Trophoblast cell (in vitro differentiated cells and primary cell): ENCODE measurements at regions not wholly inside any gene's neighbourhood (a gene's known extent, or its start where the extent isn't known, plus 50 kb on each side); places are given as distances from the start of the nearest gene placed in this dataset.

ENCODE experiments used
- DNase-seq, 2 donors: peaks; one replicate each; pipeline ENCODE4 v3.0.0-alpha.2; 2016
- H2AFZ ChIP-seq: 2 replicates; pipeline ENCODE4 v1.6.1; 2013; ENCODE audit warnings: low read length, moderate library complexity, mild to moderate bottlenecking; ENCODE audit not compliant: insufficient read depth, poor library complexity
- H2AK5ac ChIP-seq: 2 replicates; pipeline ENCODE4 v1.6.1; 2013; ENCODE audit warnings: mild to moderate bottlenecking, low read length
- H2BK120ac ChIP-seq: 2 replicates; pipeline ENCODE4 v1.6.1; 2013; ENCODE audit warnings: low read length, mild to moderate bottlenecking, moderate library complexity; ENCODE audit not compliant: insufficient read depth, poor library complexity
- H2BK12ac ChIP-seq: 2 replicates; pipeline ENCODE4 v1.6.1; 2013; ENCODE audit warnings: mild to moderate bottlenecking, low read length, moderate library complexity
- H2BK5ac ChIP-seq: 2 replicates; pipeline ENCODE4 v1.6.1; 2013; ENCODE audit warnings: low read length, low read depth, moderate library complexity, mild to moderate bottlenecking; ENCODE audit not compliant: poor library complexity
- H3K14ac ChIP-seq: 2 replicates; pipeline ENCODE4 v1.6.1; 2013; ENCODE audit warnings: mild to moderate bottlenecking, low read length
- H3K18ac ChIP-seq: 2 replicates; pipeline ENCODE4 v1.6.1; 2013; ENCODE audit warnings: mild to moderate bottlenecking, low read length
- H3K23ac ChIP-seq: 2 replicates; pipeline ENCODE4 v1.6.1; 2013; ENCODE audit warnings: low read length
- H3K27ac ChIP-seq: 2 replicates; pipeline ENCODE4 v1.5.1; 2013; ENCODE audit warnings: low read depth, mild to moderate bottlenecking, inconsistent platforms, low read length, moderate library complexity
- H3K27me3 ChIP-seq: 2 replicates; pipeline ENCODE4 v1.6.1; 2013; ENCODE audit warnings: inconsistent platforms, mild to moderate bottlenecking, low read length, moderate library complexity; ENCODE audit not compliant: insufficient read depth
- H3K36me3 ChIP-seq, 2 experiments: 1 replicate in 1 of 2; 2 replicates in 1 of 2; pipeline ENCODE4 v1.6.1; 2013; ENCODE audit warnings: low read length in 2 of 2, mild to moderate bottlenecking in 2 of 2, moderate library complexity in 1 of 2; ENCODE audit not compliant: insufficient read depth in 2 of 2, control insufficient read depth in 1 of 2
- H3K4ac ChIP-seq: 2 replicates; pipeline ENCODE4 v1.6.1; 2013; ENCODE audit warnings: low read depth, mild to moderate bottlenecking, low read length, moderate library complexity
- H3K4me1 ChIP-seq, 2 experiments: 1 replicate in 1 of 2; 2 replicates in 1 of 2; pipeline ENCODE4 v1.6.1; 2013; ENCODE audit warnings: low read length in 2 of 2, mild to moderate bottlenecking in 2 of 2, moderate library complexity in 1 of 2; ENCODE audit not compliant: insufficient read depth in 2 of 2, control insufficient read depth in 1 of 2
- H3K4me2 ChIP-seq: 2 replicates; pipeline ENCODE4 v1.6.1; 2013; ENCODE audit warnings: inconsistent platforms, mild to moderate bottlenecking, low read length, moderate library complexity
- H3K4me3 ChIP-seq: 2 replicates; pipeline ENCODE4 v1.5.1; 2013; ENCODE audit warnings: mild to moderate bottlenecking, low read depth, low read length, inconsistent platforms
- H3K79me1 ChIP-seq: one replicate; pipeline ENCODE4 v1.6.1; 2013; ENCODE audit warnings: low read length
- H3K79me2 ChIP-seq: 2 replicates; pipeline ENCODE4 v1.6.1; 2013; ENCODE audit warnings: low read length, mild to moderate bottlenecking; ENCODE audit not compliant: control insufficient read depth, insufficient read depth, poor library complexity
- H3K9ac ChIP-seq: 2 replicates; pipeline ENCODE4 v1.6.1; 2013; ENCODE audit warnings: mild to moderate bottlenecking, low read length
- H3K9me3 ChIP-seq: 2 replicates; pipeline ENCODE4 v1.6.1; 2013; ENCODE audit warnings: low read depth, mild to moderate bottlenecking, control low read depth, inconsistent platforms, low read length; ENCODE audit not compliant: insufficient read depth
- H4K12ac ChIP-seq: 2 replicates; pipeline ENCODE4 v1.6.1; 2013; ENCODE audit warnings: low read depth, mild to moderate bottlenecking, low read length, moderate library complexity
- H4K8ac ChIP-seq: 2 replicates; pipeline ENCODE4 v1.6.1; 2013; ENCODE audit warnings: low read depth, mild to moderate bottlenecking, low read length, moderate library complexity
- H4K91ac ChIP-seq: one replicate; pipeline ENCODE4 v1.6.1; 2013; ENCODE audit warnings: low read depth, mild to moderate bottlenecking, low read length, moderate library complexity
- WGBS: extraction: QIAGEN DNeasy Blood & Tissue Kit; methylation state at CpG from one replicate; pipeline ENCODE4 v1.1.7; 2013; ENCODE audit warnings: missing lambda C conversion rate; ENCODE audit not compliant: insufficient read length, insufficient coverage; ENCODE audit errors: extremely low coverage; 5-methylcytosine and 5-hydroxymethylcytosine counted together

- DNase-seq = no peak
- no CpG with 5 or more reads among the region's 2 CpGs for WGBS
- no peak overlapping the region for H3K4me2 ChIP-seq
Measured at GRCh38 chr4:141543706-141544105, 92.7 kb upstream of the IL15 start.

DNA sequence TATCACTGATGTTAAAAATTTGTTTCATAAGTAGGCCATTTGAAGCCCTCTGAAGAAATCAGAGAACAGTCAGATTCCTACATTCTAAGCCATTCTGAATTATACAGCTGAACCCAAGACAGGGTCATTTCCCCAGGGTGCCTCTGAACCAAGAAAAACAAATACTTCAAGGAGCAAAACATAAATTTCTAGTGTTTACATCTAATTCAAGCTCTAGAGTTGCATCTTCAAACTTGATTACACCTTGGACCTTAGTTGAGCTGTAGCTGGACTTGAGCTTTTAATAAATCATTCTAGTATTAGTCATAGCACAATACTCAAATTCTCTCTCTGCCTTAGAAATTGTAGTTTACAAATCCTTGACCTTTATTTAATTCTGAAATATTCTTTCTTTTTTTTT lies 87.6 kb upstream of the IL15 start:
- H4K91ac ChIP-seq = no peak overlapping the region
- DNase-seq = no peak
- H3K27me3 ChIP-seq = no peaks in the 10 kb centered on the region
- H3K18ac ChIP-seq = no peak overlapping the region
- no peak overlapping the region for H2BK12ac ChIP-seq
- H3K14ac ChIP-seq = no peak overlapping the region
- H3K9me3 ChIP-seq = peaks cover 3% of the 10 kb centered on the region
- H3K23ac ChIP-seq = no peak overlapping the region
- no peak overlapping the region for H2BK5ac ChIP-seq
- H3K4ac ChIP-seq = no peak overlapping the region
- no peak overlapping the region for H3K4me3 ChIP-seq
- H4K12ac ChIP-seq = no peak overlapping the region
- H2BK120ac ChIP-seq = no peak overlapping the region
- no peaks in the 10 kb centered on the region for H3K36me3 ChIP-seq
- no peak overlapping the region for H2AFZ ChIP-seq
- H3K4me2 ChIP-seq = no peak overlapping the region
- H3K9ac ChIP-seq = no peak overlapping the region
- no peaks in the 10 kb centered on the region for H3K79me1 ChIP-seq
- no peaks in the 10 kb centered on the region for H3K4me1 ChIP-seq
- H3K79me2 ChIP-seq = no peaks in the 10 kb centered on the region
- no peak overlapping the region for H3K27ac ChIP-seq
- H4K8ac ChIP-seq = no peak overlapping the region
- no peak overlapping the region for H2AK5ac ChIP-seq

More at GRCh38 chr4:141543706-141544105, 92.7 kb upstream of the IL15 start:
- no peak overlapping the region for H4K8ac ChIP-seq
- no peak overlapping the region for H3K27ac ChIP-seq
- no peaks in the 10 kb centered on the region for H3K36me3 ChIP-seq
- no peak overlapping the region for H2AFZ ChIP-seq
- H2BK5ac ChIP-seq = no peak overlapping the region
- no peaks in the 10 kb centered on the region for H3K4me1 ChIP-seq
- no peaks in the 10 kb centered on the region for H3K79me2 ChIP-seq
- no peak overlapping the region for H3K18ac ChIP-seq
- H4K12ac ChIP-seq = no peak overlapping the region
- H4K91ac ChIP-seq = no peak overlapping the region
- no peak overlapping the region for H3K4me3 ChIP-seq
- H3K14ac ChIP-seq = no peak overlapping the region
- no peaks in the 10 kb centered on the region for H3K27me3 ChIP-seq
- no peak overlapping the region for H2AK5ac ChIP-seq
- H3K79me1 ChIP-seq = no peaks in the 10 kb centered on the region
- no peak overlapping the region for H3K4ac ChIP-seq
- no peak overlapping the region for H2BK12ac ChIP-seq
- no peaks in the 10 kb centered on the region for H3K9me3 ChIP-seq
- no peak overlapping the region for H2BK120ac ChIP-seq
- H3K9ac ChIP-seq = no peak overlapping the region
- no peak overlapping the region for H3K23ac ChIP-seq

GRCh38 chr4:141560056-141560455 lies 76.3 kb upstream of the IL15 start:
- no peak overlapping the region for H4K91ac ChIP-seq
- H4K8ac ChIP-seq = no peak overlapping the region
- H3K79me1 ChIP-seq = no peaks in the 10 kb centered on the region
- H2AK5ac ChIP-seq = no peak overlapping the region
- WGBS = no CpG with 5 or more reads among the region's 1 CpG
- no peak overlapping the region for H3K23ac ChIP-seq
- H2BK120ac ChIP-seq = no peak overlapping the region
- H3K9me3 ChIP-seq = no peaks in the 10 kb centered on the region
- no peaks in the 10 kb centered on the region for H3K27me3 ChIP-seq
- DNase-seq = no peak
- no peak overlapping the region for H2BK5ac ChIP-seq
- H2BK12ac ChIP-seq = no peak overlapping the region
- no peak overlapping the region for H3K4ac ChIP-seq
- no peaks in the 10 kb centered on the region for H3K36me3 ChIP-seq
- no peak overlapping the region for H4K12ac ChIP-seq
- H3K9ac ChIP-seq = no peak overlapping the region
- H3K18ac ChIP-seq = no peak overlapping the region
- H3K14ac ChIP-seq = no peak overlapping the region
- no peaks in the 10 kb centered on the region for H3K4me1 ChIP-seq
- H3K4me2 ChIP-seq = no peak overlapping the region
- H2AFZ ChIP-seq = no peak overlapping the region
- no peaks in the 10 kb centered on the region for H3K79me2 ChIP-seq
- H3K4me3 ChIP-seq = no peak overlapping the region
- H3K27ac ChIP-seq = no peak overlapping the region

GRCh38 chr4:141562649-141563048 lies 73.7 kb upstream of the IL15 start:
- no peaks in the 10 kb centered on the region for H3K36me3 ChIP-seq
- H3K79me1 ChIP-seq = no peaks in the 10 kb centered on the region
- H4K8ac ChIP-seq = no peak overlapping the region
- no peaks in the 10 kb centered on the region for H3K79me2 ChIP-seq
- H2BK5ac ChIP-seq = no peak overlapping the region
- no peaks in the 10 kb centered on the region for H3K27me3 ChIP-seq
- no peak overlapping the region for H3K4ac ChIP-seq
- no peaks in the 10 kb centered on the region for H3K4me1 ChIP-seq
- no peak overlapping the region for H2AFZ ChIP-seq
- no peak overlapping the region for H2BK12ac ChIP-seq
- no peaks in the 10 kb centered on the region for H3K9me3 ChIP-seq
- H3K4me3 ChIP-seq = no peak overlapping the region
- WGBS = no CpG with 5 or more reads among the region's 2 CpGs
- DNase-seq = no peak
- H2AK5ac ChIP-seq = no peak overlapping the region
- no peak overlapping the region for H4K91ac ChIP-seq
- H3K4me2 ChIP-seq = no peak overlapping the region
- H2BK120ac ChIP-seq = no peak overlapping the region
- no peak overlapping the region for H3K18ac ChIP-seq
- no peak overlapping the region for H3K27ac ChIP-seq
- no peak overlapping the region for H3K14ac ChIP-seq
- H3K23ac ChIP-seq = no peak overlapping the region
- H4K12ac ChIP-seq = no peak overlapping the region
- no peak overlapping the region for H3K9ac ChIP-seq

- no peak overlapping the region for H2BK5ac ChIP-seq
- H3K4me2 ChIP-seq = no peak overlapping the region
- no peak overlapping the region for H3K14ac ChIP-seq
- H3K79me1 ChIP-seq = no peaks in the 10 kb centered on the region
- H2BK120ac ChIP-seq = no peak overlapping the region
- no peaks in the 10 kb centered on the region for H3K4me1 ChIP-seq
- no peak overlapping the region for H3K23ac ChIP-seq
- no peak overlapping the region for H4K8ac ChIP-seq
- H2AFZ ChIP-seq = no peak overlapping the region
- no peaks in the 10 kb centered on the region for H3K27me3 ChIP-seq
- no peaks in the 10 kb centered on the region for H3K79me2 ChIP-seq
- H3K27ac ChIP-seq = no peak overlapping the region
- no peak overlapping the region for H3K9ac ChIP-seq
- H2AK5ac ChIP-seq = no peak overlapping the region
- no peaks in the 10 kb centered on the region for H3K9me3 ChIP-seq
- no peak overlapping the region for H3K4ac ChIP-seq
- H3K4me3 ChIP-seq = no peak overlapping the region
- H4K91ac ChIP-seq = no peak overlapping the region
- no peak for DNase-seq
- H3K36me3 ChIP-seq = no peaks in the 10 kb centered on the region
- H3K18ac ChIP-seq = no peak overlapping the region
- no peak overlapping the region for H4K12ac ChIP-seq
- no peak overlapping the region for H2BK12ac ChIP-seq
Measured at GRCh38 chr4:141563723-141564122, 72.7 kb upstream of the IL15 start.
